ENCODE measurements at regions not wholly inside any gene's neighbourhood (a gene's known extent, or its start where the extent isn't known, plus 50 kb on each side); places are given as distances from the start of the nearest gene placed in this dataset.

GRCh38 chr20:19928328-19929011 lies 88.7 kb upstream of the NAA20 start:
- no peak for TF ChIP-seq EZH2 (IDR thresholded peaks at IDR 0.05; ENCODE audit: low read depth)
- no peak for TF ChIP-seq CTCF (conservative IDR thresholded peaks at IDR 0.05)
